ENCODE measurements at regions not wholly inside any gene's neighbourhood (a gene's known extent, or its start where the extent isn't known, plus 50 kb on each side); places are given as distances from the start of the nearest gene placed in this dataset.

- no peak for TF ChIP-seq CTCF (IDR thresholded peaks at IDR 0.05; ENCODE audit: borderline replicate concordance, extremely low read depth, low read length, poor library complexity, severe bottlenecking)
- TF ChIP-seq EZH2 (IDR thresholded peaks at IDR 0.05; ENCODE audit: borderline replicate concordance, low read depth, low read length, severe bottlenecking): no peak
Observed at GRCh38 chr13:106090001-106090400, 445.5 kb downstream of the EFNB2 start.
